ENCODE measurements at regions not wholly inside any gene's neighbourhood (a gene's known extent, or its start where the extent isn't known, plus 50 kb on each side); places are given as distances from the start of the nearest gene placed in this dataset.

DNA sequence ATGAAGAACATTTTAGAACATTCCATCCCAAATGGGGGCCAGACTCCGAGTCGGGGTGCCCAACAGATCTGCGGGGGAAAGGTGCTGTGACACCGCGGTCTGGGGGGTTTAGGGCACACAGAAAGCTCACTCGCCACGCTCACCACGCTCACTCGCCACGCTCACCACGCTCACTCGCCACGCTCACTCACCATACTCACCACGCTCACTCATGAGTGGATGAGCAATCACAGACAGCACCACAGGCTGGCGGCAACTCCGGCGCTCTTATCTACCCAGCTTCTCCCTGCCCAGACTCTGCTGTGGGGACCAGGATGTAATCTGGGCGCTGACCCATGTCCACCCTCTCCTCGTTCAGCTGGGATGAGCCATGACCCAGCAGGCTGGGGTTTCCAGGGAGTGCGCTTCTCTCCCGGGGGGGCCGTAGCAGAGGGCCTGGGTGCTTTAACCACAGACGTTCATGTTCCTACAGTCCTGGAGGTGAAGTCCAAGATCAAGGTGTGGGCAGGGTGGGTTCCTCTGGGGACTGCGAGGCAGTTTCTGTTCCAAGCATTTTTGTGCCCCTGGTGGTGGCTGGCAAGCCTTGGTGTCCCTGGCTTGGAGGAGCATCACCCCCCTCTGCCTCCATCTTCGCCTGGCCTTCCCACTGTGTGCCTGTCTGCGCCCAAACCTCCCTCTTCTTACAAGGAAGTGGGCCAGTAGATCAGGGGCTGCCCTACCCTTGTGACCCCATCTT is 141.2 kb downstream of the CTTN start:
- TF ChIP-seq POLR2A (IDR thresholded peaks at IDR 0.05; ENCODE audit: extremely low read depth, insufficient read length) (no peak), MYC (IDR thresholded peaks at IDR 0.05; ENCODE audit: low read depth, low read length) (no peak)
- TF ChIP-seq, protein P1, sequence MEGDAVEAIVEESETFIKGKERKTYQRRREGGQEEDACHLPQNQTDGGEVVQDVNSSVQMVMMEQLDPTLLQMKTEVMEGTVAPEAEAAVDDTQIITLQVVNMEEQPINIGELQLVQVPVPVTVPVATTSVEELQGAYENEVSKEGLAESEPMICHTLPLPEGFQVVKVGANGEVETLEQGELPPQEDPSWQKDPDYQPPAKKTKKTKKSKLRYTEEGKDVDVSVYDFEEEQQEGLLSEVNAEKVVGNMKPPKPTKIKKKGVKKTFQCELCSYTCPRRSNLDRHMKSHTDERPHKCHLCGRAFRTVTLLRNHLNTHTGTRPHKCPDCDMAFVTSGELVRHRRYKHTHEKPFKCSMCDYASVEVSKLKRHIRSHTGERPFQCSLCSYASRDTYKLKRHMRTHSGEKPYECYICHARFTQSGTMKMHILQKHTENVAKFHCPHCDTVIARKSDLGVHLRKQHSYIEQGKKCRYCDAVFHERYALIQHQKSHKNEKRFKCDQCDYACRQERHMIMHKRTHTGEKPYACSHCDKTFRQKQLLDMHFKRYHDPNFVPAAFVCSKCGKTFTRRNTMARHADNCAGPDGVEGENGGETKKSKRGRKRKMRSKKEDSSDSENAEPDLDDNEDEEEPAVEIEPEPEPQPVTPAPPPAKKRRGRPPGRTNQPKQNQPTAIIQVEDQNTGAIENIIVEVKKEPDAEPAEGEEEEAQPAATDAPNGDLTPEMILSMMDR (IDR thresholded peaks at IDR 0.05; ENCODE audit: low read depth, low read length), result no peak
- TF ChIP-seq, protein P2, sequence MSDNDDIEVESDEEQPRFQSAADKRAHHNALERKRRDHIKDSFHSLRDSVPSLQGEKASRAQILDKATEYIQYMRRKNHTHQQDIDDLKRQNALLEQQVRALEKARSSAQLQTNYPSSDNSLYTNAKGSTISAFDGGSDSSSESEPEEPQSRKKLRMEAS (IDR thresholded peaks at IDR 0.05; ENCODE audit: low read depth, low read length), result no peak

Measured in NB4 (cell line).